ENCODE measurements at regions not wholly inside any gene's neighbourhood (a gene's known extent, or its start where the extent isn't known, plus 50 kb on each side); places are given as distances from the start of the nearest gene placed in this dataset.

GRCh38 chr1:199160521-199161318 is 521.9 kb downstream of the PTPRC start:
- TF ChIP-seq POLR2AphosphoS5 (IDR thresholded peaks at IDR 0.05; ENCODE audit: borderline replicate concordance, low read depth, low read length) = peak; percentile 63; the same call in 1 of the 2 replicates
- TF ChIP-seq EZH2 (IDR thresholded peaks at IDR 0.05) = no peak

Data from SK-N-MC (cell line).